ENCODE measurements at regions not wholly inside any gene's neighbourhood (a gene's known extent, or its start where the extent isn't known, plus 50 kb on each side); places are given as distances from the start of the nearest gene placed in this dataset.

DNA sequence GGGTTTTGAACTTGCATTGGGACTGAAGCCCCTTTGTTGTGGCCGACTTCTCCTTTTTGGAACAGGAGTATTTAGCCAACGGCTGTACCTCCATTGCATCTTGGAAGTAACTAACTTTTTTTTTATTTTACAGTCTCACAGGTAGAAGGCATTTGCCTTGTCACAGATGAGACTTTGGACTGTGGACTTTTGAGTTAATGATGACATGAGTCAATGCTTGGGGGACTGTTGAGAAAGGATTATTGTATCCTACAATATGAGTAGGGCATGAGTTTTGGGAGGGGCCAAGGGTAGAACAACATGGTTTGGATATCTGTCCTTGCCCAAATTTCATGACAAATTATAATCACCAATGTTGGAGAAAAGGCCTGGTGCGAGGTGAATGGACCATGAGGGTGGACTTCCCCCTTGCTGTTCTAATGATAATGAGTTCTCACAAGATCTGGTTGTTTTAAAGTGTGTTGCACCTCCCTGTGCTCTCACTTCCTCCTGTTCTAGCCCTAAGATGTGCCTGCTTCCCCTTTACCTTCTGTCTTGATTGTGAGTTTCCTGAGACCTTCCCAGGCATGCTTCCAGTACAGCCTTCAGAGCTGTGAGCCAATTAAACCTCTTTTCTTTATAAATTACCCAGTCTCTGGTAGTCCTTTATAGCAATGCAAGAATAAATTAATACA lies 1269.4 kb upstream of the CHAC2 start:
- TF ChIP-seq, protein P1, sequence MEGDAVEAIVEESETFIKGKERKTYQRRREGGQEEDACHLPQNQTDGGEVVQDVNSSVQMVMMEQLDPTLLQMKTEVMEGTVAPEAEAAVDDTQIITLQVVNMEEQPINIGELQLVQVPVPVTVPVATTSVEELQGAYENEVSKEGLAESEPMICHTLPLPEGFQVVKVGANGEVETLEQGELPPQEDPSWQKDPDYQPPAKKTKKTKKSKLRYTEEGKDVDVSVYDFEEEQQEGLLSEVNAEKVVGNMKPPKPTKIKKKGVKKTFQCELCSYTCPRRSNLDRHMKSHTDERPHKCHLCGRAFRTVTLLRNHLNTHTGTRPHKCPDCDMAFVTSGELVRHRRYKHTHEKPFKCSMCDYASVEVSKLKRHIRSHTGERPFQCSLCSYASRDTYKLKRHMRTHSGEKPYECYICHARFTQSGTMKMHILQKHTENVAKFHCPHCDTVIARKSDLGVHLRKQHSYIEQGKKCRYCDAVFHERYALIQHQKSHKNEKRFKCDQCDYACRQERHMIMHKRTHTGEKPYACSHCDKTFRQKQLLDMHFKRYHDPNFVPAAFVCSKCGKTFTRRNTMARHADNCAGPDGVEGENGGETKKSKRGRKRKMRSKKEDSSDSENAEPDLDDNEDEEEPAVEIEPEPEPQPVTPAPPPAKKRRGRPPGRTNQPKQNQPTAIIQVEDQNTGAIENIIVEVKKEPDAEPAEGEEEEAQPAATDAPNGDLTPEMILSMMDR (IDR thresholded peaks at IDR 0.05; ENCODE audit: low read depth, low read length, poor library complexity, severe bottlenecking) = no peak
- TF ChIP-seq EZH2phosphoT487 (IDR thresholded peaks at IDR 0.05; ENCODE audit: borderline replicate concordance, low read length) = no peak

All from DOHH2 (cell line).